ENCODE measurements at regions not wholly inside any gene's neighbourhood (a gene's known extent, or its start where the extent isn't known, plus 50 kb on each side); places are given as distances from the start of the nearest gene placed in this dataset.

- Histone ChIP-seq H3K27me3 (no peaks in the 10 kb centered on the region), H3K36me3 (no peaks in the 10 kb centered on the region), H3K4me1 (no peaks in the 10 kb centered on the region), H3K4me3 (no peak overlapping the region), H3K9me3 (no peaks in the 10 kb centered on the region), H3K27ac (no peak overlapping the region)
- no peak for DNase-seq (ENCODE audit: low spot score)
- TF ChIP-seq CTCF (IDR thresholded peaks at IDR 0.05), result no peak
Observed at GRCh38 chr18:57267368-57267925, 84.9 kb upstream of the ST8SIA3 start.

- DNase-seq (ENCODE audit: low spot score), result no peak
- Histone ChIP-seq H3K4me3 (no peak overlapping the region), H3K36me3 (no peaks in the 10 kb centered on the region), H3K27me3 (no peaks in the 10 kb centered on the region), H3K9me3 (no peaks in the 10 kb centered on the region), H3K4me1 (no peaks in the 10 kb centered on the region), H3K27ac (no peak overlapping the region)
- TF ChIP-seq CTCF (IDR thresholded peaks at IDR 0.05), result no peak
Observed at GRCh38 chr18:57269756-57270155, 82.6 kb upstream of the ST8SIA3 start.

GRCh38 chr18:57270156-57270555, 82.2 kb upstream of the ST8SIA3 start:
- H3K4me3 ChIP-seq, result no peak overlapping the region
- no peaks in the 10 kb centered on the region for H3K9me3 ChIP-seq
- H3K36me3 ChIP-seq, result no peaks in the 10 kb centered on the region
- no peak for DNase-seq (ENCODE audit: low spot score)
- H3K27ac ChIP-seq, result no peak overlapping the region
- no peaks in the 10 kb centered on the region for H3K4me1 ChIP-seq
- H3K27me3 ChIP-seq, result no peaks in the 10 kb centered on the region
- no peak for TF ChIP-seq CTCF (IDR thresholded peaks at IDR 0.05)

GRCh38 chr18:57273194-57273593, 79.2 kb upstream of the ST8SIA3 start:
- H3K27ac ChIP-seq, result no peak overlapping the region
- TF ChIP-seq CTCF (IDR thresholded peaks at IDR 0.05), result no peak
- H3K4me1 ChIP-seq, result no peaks in the 10 kb centered on the region
- H3K9me3 ChIP-seq, result no peaks in the 10 kb centered on the region
- H3K4me3 ChIP-seq, result no peak overlapping the region
- H3K27me3 ChIP-seq, result no peaks in the 10 kb centered on the region
- no peak for DNase-seq (ENCODE audit: low spot score)
- no peaks in the 10 kb centered on the region for H3K36me3 ChIP-seq

- H3K4me1 ChIP-seq, result no peaks in the 10 kb centered on the region
- DNase-seq (ENCODE audit: low spot score), result no peak
- H3K27ac ChIP-seq, result no peak overlapping the region
- no peaks in the 10 kb centered on the region for H3K27me3 ChIP-seq
- no peaks in the 10 kb centered on the region for H3K36me3 ChIP-seq
- TF ChIP-seq CTCF (IDR thresholded peaks at IDR 0.05), result no peak
- no peak overlapping the region for H3K4me3 ChIP-seq
- H3K9me3 ChIP-seq, result no peaks in the 10 kb centered on the region
Observed at GRCh38 chr18:57275111-57275510, 77.2 kb upstream of the ST8SIA3 start.

GRCh38 chr18:57276829-57277228, 75.5 kb upstream of the ST8SIA3 start:
- Histone ChIP-seq H3K27ac (no peak overlapping the region), H3K9me3 (no peaks in the 10 kb centered on the region), H3K4me3 (no peak overlapping the region), H3K27me3 (no peaks in the 10 kb centered on the region), H3K4me1 (no peaks in the 10 kb centered on the region), H3K36me3 (no peaks in the 10 kb centered on the region)
- no peak for TF ChIP-seq CTCF (IDR thresholded peaks at IDR 0.05)
- no peak for DNase-seq (ENCODE audit: low spot score)
